CD4-positive, alpha-beta T cell treated with Interleukin-4 for 1 hour (primary cell): ENCODE measurements at regions not wholly inside any gene's neighbourhood (a gene's known extent, or its start where the extent isn't known, plus 50 kb on each side); places are given as distances from the start of the nearest gene placed in this dataset.
"Not testable (repeated sequence)": the region's sequence is repeated elsewhere in the genome, so short reads cannot be mapped to it uniquely, and the experiment has no call there.

Experiments
- DNase-seq, 2 donors: peaks; one replicate each; pipeline ENCODE4 v3.0.0-alpha.2; 2020 to 2022

GRCh38 chr21:35840949-35841348, 219.4 kb downstream of the SETD4 start:
- DNase-seq, result no peak

- DNase-seq, result peak; percentile 55
These were observed 220.0 kb downstream of the SETD4 start for GRCh38 chr21:35840197-35840799.

- DNase-seq, result no peak
These were observed 221.2 kb downstream of the SETD4 start for GRCh38 chr21:35838987-35839763.

GRCh38 chr21:35838350-35838749, 222.0 kb downstream of the SETD4 start:
- DNase-seq, result no peak

GRCh38 chr21:35833991-35834390, 226.3 kb downstream of the SETD4 start:
- DNase-seq, result no peak

- DNase-seq, result no peak
These were observed 226.9 kb downstream of the SETD4 start for GRCh38 chr21:35833388-35833787.

GRCh38 chr21:35831230-35831629, 229.1 kb downstream of the SETD4 start:
- no peak for DNase-seq

- no peak for DNase-seq
These were observed 231.3 kb downstream of the SETD4 start for GRCh38 chr21:35829067-35829466.

- DNase-seq, result no peak
These were observed 232.2 kb downstream of the SETD4 start for GRCh38 chr21:35828161-35828560.

GRCh38 chr21:35827004-35827403, 233.3 kb downstream of the SETD4 start:
- DNase-seq, result no peak

GRCh38 chr21:35825370-35826353, 234.7 kb downstream of the SETD4 start:
- DNase-seq, result no peak

- no peak for DNase-seq
These were observed 236.2 kb downstream of the SETD4 start for GRCh38 chr21:35824136-35824535.

GRCh38 chr21:35819134-35819533, 241.2 kb downstream of the SETD4 start:
- DNase-seq, result no peak

- no peak for DNase-seq
These were observed 241.7 kb downstream of the SETD4 start for GRCh38 chr21:35818597-35818996.

GRCh38 chr21:35814858-35815619, 245.3 kb downstream of the SETD4 start:
- no peak for DNase-seq

- no peak for DNase-seq
These were observed 247.6 kb downstream of the SETD4 start for GRCh38 chr21:35812679-35813078.

GRCh38 chr21:35811191-35811806, 249.0 kb downstream of the SETD4 start:
- no peak for DNase-seq

- no peak for DNase-seq
These were observed 249.8 kb downstream of the SETD4 start for GRCh38 chr21:35810431-35810970.

GRCh38 chr21:35801391-35801790, 258.9 kb downstream of the SETD4 start:
- no peak for DNase-seq

- not testable (repeated sequence) for DNase-seq
These were observed 259.4 kb downstream of the SETD4 start for GRCh38 chr21:35800796-35801385.

GRCh38 chr21:35796844-35797243, 263.5 kb downstream of the SETD4 start:
- DNase-seq, result no peak
